Hematopoietic multipotent progenitor cell treated with erythropoietin and hydrocortisone succinate and interleukin-3 and kit ligand, for 4 days (in vitro differentiated cells): ENCODE measurements at regions not wholly inside any gene's neighbourhood (a gene's known extent, or its start where the extent isn't known, plus 50 kb on each side); places are given as distances from the start of the nearest gene placed in this dataset.

Experiments used
- DNase-seq: peaks from one replicate; pipeline ENCODE4 v3.0.0-alpha.2; 2015

DNA sequence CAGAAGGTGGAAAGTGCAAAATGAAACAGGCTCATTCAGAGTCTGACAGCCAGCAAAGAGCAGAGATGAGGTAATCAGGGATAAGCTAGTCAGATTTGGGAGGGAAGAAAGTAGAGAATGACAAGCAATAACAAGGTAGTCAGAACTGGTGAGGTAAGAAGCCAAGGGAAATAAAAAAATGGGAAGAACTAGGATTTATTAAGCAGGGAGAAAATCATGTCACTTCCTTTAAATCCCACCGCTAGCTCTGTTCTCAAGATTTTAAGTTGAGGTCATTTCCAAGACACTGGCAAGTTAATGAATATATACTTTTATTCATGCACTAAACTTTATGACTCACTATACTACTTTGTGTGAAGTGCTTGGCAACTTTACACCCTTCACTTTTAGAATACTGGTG, 1106.8 kb downstream of the IGSF11 start:
- no peak for DNase-seq

DNA sequence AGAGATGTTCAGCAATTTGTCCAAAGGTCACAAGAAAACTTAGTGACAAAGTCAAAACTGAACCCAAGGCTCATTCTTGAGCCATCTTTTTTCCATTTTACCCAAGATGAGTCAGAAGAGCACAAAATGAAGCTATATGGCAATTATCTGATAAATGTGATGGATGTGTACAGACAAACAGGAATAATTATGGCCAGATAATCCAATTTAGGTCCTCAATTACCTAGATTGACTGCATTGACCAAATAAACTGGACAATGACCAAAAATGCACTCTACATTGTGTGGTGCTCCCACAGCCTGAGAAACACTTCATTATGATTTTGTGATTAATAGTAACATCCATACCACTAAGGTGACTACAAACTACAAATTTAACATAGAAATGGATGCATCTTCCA, 1105.8 kb downstream of the IGSF11 start:
- no peak for DNase-seq

DNA sequence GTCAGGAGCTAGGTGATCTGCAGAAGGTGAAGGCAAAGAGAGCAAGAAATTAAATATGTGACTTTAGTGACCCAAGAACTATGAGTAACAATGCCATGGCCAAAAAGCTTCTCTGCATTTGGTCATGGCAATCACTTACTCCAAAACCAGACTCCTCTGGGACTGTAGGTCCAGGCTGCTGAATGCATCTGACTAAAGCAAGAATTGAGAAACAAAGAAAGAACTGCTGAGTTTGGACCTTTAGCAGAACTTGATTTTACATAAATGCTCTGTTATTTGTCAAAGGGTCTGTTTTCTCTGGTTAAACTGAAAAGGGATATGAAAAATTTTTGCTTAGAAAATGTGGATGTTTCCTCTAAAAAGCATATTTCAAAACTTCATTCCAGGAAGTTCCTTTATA, 1102.2 kb downstream of the IGSF11 start:
- DNase-seq, result no peak

DNA sequence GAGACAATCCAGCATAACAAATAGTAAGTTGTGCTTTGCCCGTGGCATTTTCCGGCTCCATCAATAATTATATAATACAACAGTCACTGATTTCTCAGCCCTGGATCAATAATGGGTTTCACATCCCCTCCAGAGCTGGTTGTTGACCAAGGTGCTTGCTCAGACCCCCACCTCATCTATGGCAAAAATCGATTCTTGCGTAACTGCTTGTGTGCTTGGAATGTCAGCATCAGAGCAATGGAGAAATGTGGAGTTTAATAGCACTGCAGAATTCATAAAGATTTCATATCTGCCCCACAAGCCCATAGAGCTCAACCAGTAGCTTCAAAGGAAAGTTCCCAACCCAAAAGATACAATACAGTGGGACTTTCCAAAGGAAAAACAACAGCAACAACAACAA, 1098.5 kb downstream of the IGSF11 start:
- no peak for DNase-seq

DNA sequence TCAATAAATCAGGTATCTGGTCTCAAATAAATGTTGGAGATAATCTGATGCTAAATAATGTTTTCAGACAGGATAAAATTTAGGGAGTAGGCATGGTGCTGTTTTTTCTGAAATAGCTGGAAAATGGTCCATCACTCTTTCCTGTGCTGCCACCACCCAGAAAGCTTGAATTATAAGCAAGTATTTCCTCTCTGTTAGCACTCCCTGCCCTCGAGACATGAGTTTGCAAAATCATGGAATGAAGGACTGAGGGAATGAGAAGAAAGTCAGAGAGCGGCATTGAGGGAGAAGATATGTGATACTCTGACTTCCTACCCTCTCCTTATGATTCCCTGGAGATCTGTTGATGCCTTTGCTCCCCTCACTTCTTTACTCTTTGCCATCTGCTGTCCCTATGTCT, 1095.7 kb downstream of the IGSF11 start:
- DNase-seq, result no peak

DNA sequence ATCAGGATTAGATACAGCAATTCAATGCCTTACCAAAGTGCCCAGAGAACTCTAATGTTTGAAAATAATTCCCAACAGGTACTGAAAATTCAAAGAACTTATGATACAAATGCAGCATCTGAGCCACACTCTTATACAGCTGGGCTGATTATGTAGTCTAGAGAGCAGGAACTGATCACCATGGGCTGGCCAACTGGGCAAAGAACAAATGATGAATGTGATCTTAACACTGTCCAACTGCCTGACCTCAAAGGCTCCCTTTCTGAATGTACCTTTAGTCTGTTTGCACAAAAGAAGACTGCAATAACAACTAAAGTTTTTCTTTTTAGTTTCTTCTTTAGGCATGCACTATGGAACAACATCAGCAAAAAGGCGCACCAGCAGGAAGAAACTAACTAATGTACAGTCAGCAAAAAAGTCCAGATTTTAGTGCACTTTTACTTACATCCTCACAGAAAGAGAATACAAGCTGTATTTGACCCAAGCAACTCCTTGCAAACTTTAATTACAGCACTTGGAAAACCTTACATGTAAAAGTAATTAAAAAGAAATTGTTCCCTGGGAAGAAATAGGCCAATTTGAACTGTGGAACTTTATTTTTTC, 1095.1 kb downstream of the IGSF11 start:
- DNase-seq, result no peak

DNA sequence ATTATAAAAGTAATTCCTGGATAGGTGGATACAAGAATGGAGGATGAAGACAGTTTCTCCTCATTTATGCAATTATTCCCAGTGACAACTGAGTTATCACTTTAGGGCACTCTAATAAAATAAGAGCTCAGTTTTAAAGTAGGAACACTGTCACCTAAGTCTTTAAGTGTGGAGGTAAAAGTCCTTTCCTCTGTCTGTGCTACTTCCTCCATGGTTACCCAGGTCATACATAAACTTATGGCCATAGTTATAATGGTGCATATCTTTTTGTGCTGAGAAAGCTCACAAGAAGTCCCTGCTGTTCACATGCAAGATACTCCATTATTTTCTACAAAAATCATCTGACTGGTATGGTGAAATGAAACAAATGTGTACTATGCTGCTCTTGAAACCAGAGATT, 1093.6 kb downstream of the IGSF11 start:
- no peak for DNase-seq

DNA sequence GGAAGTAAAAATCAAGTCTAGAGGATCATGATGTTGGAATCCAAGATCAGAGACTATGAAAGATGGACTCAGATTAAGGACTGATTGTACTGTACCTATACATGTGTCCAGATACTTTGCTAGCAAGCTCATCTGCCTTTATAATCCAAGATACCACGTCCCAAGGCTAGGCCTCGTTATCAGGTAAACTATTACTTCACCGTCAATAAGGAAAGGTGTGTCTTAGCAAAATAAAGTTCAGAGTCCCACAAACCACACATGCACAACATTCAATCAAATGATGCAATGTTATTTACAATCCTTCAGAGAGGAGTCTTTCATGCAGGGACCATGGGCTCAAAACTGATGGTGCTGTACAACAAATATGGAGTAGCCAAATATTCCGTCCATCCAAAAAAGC, 1092.9 kb downstream of the IGSF11 start:
- DNase-seq, result no peak

DNA sequence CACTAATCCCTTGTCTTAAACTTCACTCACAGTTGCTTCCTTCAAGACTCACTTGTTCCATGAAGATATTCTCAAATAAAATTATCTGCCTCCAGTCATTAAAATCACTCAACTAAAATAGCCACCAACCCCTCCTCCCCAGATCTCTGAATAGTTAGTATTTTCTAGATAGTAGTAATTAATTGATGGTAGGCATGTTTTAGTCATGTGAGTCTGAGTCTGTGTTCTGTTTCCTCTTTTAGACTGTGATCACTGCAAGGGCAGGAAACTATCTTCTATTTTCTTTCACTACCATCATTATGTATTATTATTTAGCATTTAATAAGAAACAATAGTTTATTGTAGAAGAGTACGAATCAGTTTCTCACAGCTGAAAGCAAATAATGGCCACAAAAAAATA, 1080.5 kb downstream of the IGSF11 start:
- no peak for DNase-seq

DNA sequence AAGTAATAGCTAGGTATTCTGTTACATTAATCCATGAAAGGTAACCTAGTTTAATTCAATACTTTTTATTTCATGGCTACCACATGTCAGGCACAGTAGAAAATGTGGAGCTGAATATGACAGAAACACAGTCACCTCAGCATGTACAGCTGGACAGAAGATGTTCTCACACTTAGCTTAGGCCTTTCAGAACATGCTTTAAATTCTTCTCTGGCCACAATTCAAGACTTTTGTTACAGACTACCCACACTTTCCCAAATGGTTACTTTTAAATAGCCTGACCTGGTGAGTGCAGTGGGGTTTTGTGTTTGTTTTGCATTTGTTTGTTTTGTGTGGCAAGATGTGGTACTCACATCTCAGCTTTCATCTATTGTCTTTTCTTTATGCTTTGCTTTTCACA, 1079.5 kb downstream of the IGSF11 start:
- DNase-seq, result no peak

DNA sequence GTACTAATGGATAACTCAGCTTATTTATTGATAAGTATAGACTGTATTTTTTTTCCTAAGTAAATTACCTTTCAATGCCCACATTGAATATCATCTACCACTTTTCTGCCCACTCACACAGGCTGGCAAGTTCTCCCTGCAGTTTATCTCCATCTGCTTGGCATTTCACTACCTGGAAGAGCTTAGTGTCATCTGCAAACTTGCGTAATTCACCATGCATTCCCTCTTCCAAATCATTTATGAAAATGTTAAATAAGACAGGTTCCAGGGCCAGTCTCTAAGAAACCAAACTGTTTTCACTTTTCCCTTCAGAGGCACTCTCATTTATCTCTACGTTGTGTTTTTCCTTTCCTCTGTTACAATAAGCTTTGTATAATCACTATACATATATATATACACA, 1076.6 kb downstream of the IGSF11 start:
- DNase-seq, result no peak

DNA sequence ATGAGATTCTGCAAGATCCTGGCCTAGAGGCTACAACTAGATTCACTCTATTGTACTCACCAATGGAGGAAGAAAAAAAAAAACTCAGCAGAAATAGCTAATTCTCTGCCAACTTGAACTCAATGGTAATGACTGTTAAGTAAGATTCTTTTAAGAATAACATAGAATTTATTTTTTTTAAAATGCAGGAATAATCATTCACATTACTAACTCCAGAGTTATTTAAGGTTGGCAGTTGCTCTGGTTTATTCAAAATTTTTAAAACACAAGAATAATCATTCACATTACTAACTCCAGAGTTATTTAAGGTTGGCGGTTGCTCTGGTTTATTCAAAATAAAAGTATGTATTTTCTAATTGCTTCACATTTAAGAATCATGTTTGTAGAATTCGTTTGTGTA, 1071.9 kb downstream of the IGSF11 start:
- DNase-seq, result no peak

DNA sequence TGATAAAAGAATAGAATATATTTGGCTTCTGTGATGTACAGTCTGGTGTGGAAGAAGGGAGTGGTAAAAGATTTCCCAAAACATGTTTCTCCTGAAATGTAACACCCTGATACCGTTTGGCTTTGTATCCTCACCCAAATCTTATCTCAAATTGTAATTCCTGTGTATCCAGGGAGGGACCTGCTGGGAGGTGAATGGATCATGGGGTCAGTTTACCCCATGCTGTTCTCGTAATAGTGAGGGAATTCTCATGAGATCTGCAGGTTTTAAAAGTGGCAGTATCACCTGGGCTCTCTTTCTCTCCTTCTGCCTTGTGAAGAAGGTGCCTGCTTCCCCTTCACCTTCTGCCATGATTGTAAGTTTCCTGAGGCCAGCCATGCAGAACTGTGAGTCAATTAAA, 1070.8 kb downstream of the IGSF11 start:
- no peak for DNase-seq

DNA sequence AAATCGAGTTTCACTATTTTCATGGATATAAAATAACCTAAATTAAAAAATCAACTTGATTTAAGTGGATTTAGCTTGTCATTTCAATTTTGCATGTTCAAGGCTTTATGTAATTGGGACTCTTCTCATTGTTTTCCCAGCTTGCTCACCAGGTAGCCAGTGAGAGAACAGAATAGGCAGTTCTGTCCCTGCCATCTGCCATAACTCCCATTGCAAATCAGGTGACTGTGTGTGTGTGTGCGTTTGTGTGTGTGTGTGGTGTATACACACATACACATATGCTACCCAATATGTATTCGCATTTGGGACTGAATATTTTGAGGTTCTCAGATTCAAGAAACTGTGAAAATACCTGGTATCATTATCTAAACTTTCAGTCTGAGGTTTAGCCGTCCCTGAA, 1069.8 kb downstream of the IGSF11 start:
- no peak for DNase-seq

DNA sequence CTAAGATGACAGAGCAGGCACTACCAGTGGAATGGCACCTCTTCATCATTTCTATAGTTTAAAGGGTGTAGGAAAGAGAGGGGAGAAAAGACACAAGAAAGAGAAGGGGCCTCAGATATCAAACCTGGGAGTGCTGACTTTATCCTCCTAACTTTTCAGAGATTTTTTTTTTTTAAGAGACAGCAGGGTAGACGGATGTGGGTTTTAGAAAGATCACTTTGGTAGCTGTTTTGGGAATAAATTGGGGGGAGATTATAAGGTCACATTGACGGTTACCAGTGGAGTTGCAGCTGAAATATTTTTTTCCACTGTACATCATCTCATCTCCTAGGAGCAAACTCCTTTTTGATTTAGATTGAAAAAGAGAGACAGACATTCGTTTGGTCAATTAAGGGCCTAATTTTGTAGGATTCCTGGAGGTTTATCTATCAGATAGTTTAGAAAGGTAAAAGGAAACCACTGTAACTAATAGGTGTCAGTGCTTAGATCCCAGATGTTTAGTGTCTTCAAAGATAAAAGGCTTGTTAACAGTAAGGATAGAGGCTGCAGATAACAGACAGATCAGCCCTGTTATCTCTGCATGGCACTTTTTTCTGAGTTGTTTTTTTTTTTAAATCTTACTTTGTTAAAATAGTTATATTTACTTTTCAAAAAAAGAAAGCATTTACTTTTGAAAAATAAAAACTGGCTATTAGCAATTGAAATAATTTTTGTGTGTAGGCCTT, 1057.0 kb downstream of the IGSF11 start:
- no peak for DNase-seq

DNA sequence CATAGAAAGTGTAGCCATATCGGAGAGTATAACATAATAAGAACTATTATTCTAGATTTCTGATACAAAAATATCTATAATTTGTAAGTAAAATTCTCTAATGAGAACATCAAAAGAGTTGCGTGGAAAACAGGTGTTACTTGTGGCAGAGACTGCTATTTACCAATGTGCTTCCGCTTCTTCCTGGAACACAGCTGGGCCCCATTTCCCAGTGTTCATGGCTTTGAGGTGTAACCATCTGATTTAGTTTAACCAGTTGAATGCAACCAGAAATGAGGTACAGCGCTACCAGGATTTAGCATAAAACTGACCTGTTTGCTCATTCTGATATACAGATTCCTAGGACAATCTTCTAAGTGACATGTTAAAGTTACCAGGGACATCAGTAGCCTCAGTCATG, 1055.2 kb downstream of the IGSF11 start:
- no peak for DNase-seq

DNA sequence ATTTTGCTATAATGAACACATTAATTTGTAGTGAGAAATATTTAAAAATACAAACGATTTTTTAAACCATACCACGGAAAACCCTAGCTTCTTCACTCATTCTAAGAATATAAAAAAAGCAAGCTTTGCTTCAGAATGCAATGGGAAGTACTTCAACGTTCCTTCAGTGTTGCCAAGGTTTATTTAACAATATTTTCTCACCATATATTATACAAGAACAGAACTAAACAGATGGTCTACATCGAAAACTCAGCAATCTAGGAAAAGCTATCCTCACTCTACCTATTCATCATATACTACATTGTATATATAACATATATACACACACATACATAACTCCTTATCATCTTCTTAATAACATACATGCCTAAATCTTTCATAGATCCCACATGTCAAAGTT, 1047.4 kb downstream of the IGSF11 start:
- no peak for DNase-seq

DNA sequence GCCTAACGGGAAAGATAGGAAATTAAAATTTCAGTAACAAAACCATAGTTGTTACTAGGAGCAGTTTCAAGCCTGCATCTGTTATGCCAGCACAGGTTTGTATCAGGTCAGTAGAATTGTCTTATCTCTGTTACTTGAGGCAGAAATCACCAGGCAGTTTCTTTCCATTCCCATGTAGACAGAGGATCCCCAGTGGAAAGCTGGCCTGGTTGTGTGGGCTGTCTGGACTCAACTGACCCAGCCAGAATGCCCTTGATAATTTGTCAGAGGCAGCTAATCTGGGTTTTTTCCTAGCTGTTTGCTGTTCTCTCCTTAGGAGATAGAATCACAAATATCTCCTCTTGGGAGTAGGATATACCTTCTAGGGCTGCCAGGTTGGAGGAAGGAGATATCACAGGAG, 1044.7 kb downstream of the IGSF11 start:
- DNase-seq, result no peak

DNA sequence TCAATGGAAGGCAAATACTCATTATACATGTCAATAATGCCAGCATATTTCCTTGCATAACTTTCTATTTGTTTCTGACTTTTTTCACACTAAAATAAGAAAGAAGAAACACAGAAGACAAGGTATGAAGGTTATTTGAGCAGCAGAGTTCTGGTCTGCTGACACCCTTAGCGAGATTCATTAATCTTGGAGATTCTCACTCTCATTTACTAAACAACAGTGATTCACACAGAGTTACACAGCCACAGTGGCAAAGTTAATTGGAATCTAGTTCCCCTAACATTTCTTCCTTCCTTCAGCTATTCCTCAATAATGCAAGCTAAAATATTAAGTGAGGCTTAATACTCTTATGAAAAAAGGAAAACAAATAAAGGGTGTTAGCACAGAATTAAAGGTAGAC, 1044.0 kb downstream of the IGSF11 start:
- DNase-seq, result no peak

DNA sequence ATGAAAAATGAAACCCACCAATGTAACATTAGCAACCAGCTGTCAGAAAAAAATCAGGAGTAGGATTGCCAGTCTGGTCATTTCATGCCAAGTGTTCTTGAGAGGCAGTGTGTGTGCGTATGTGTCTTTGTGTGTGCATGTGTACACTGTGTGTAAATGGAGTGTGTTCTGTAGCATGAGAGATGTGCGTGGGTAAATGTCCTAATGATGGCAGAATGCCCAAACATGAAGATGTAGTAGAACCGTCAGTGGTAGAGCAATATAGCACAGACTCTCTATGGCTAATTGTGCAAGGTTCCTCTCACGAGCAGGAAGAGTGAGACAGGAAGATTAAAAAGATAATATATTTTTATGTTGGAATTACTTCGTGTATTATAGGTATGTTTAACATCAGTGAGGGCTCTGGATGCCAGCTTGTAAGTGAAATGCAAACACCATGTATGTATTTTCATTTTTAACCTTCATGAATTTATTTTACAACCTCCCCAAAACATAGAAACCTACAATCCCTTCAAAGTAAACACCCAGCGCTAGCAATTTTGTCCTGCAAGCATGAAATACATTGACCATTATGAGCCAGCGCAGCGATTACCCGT, 1038.7 kb downstream of the IGSF11 start:
- DNase-seq, result peak; percentile 1

DNA sequence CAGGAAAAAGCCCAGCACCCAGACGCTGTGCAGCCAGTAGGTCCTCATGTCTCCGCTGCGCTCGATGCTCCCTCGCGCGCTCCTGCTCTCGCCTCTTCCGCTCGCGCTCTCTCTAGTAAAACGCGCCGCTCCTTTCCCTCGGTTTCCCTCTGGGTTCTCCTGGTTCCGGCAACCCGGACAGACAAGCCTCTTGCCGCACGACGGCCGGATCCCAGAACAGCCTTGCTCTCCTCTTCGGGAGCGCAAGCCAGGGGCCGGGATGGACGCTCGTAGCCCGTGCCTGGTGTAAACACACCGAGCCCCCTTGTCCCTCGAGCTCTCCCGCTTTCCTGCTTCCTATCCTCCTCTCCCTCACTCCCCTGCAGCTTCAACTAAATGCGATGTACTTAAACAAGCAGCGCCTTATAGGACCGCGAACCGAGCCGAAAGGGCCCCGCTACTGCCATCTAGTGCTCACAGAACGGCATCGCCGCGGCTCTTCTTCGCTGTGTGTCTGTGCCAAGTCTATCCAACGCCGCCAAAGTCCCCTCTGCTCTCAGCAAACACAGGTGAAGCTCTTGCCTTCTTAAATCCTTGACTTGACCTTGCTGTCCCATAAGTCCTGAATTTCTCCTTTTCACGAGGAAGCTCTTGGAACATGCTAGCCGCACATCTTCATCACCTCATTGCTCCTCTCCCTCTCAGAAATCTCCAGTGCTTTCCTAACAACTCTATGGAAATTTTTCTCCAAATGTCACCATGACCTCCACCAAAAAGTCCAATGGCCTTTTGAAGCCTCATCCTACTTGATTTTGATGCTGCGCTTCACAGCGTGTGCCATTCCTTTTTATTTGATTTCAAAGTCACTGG, 1037.2 kb downstream of the IGSF11 start:
- peak; percentile 83 for DNase-seq

DNA sequence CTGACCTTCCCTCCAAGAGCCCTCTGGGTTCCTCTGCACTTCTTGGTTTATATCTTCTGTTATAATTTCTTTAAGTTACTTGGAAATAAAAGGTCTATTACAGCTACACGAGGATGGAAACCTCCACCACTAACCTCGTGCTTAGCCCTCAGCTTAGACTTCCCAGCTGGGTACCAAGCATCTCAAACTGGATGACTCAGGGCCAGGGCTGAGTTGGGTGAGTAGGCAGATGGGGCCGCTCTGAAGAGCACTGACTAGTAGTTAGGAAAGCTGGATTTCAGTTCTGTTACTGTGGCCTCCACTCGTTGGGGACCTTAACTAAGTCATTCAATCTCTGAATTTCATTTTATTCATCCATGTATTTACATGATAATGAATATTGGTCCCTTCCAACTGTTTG, 1036.6 kb downstream of the IGSF11 start:
- no peak for DNase-seq

DNA sequence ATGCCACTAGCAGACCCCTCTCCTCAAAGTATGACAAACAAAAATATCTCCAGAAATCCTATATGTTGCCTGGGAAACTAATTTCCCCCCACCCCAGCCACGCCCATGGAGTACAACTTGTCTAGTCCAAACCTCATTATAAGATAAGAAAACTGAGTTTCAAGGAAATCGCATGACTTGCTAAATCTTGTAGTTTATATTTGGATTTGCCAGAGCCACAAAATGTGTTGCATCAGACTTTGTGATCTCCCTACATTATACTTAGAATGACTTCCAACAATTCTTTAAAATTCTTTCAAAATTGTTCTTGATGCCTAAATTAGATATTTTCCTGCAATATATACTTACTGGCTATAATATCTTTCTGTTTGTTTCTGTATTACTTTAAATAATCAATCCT, 1034.4 kb downstream of the IGSF11 start:
- peak; percentile 33 for DNase-seq

DNA sequence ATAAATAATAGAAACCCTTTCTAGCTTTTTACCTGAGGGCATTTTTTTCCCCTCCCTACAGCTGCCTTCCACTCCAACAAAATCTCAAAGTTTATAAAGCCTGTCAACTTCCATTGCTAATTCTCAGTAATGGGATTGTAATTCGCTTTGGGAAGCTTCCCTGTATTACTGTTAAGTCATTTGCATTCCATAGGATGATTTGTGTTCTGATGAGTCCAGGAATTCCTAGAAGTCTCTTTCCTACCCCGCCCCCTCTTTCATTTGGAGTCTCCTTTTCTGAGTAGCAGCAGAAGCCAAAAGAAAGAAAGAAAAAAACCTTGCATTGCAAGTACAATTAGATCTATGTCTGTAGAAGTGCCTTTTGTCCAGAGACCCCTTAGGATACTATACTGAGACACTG, 1033.3 kb downstream of the IGSF11 start:
- no peak for DNase-seq
